HepG2 (cell line): ENCODE measurements at regions not wholly inside any gene's neighbourhood (a gene's known extent, or its start where the extent isn't known, plus 50 kb on each side); places are given as distances from the start of the nearest gene placed in this dataset.

ENCODE experiments used
- KIAA2018 ChIP-seq: sonication (generic); formaldehyde crosslinking; IDR thresholded peaks from 2 replicates; pipeline ENCODE4 v1.5.0; 2020; ENCODE audit warnings: mild to moderate bottlenecking, missing genetic modification reagents, borderline replicate concordance
- PRDM4 ChIP-seq: sonication (generic); formaldehyde crosslinking; IDR thresholded peaks from 2 replicates; pipeline ENCODE4 v1.9.0; 2021; ENCODE audit warnings: missing genetic modification reagents, borderline replicate concordance

GRCh38 chr5:112049738-112050137 is 292.7 kb upstream of the NREP start (continued):
- no peak for TF ChIP-seq PRDM4 (CRISPR knock-in tag)
- TF ChIP-seq KIAA2018 (CRISPR knock-in tag) = no peak
